GM12875 (cell line): ENCODE measurements at regions not wholly inside any gene's neighbourhood (a gene's known extent, or its start where the extent isn't known, plus 50 kb on each side); places are given as distances from the start of the nearest gene placed in this dataset.
"Not testable (repeated sequence)": the region's sequence is repeated elsewhere in the genome, so short reads cannot be mapped to it uniquely, and the experiment has no call there.

Experiments used
- H3K4me3 ChIP-seq: one replicate; pipeline ENCODE4 v1.5.1; 2011; ENCODE audit warnings: low read depth, low read length, control low read depth
- TF ChIP-seq, protein P1 (sequence below): IDR thresholded peaks from 2 replicates; pipeline ENCODE4 v1.5.1; 2011; ENCODE audit warnings: low read depth, mild to moderate bottlenecking, control low read depth, inconsistent platforms, low read length, moderate library complexity, borderline replicate concordance; ENCODE audit not compliant: insufficient read depth

DNA sequence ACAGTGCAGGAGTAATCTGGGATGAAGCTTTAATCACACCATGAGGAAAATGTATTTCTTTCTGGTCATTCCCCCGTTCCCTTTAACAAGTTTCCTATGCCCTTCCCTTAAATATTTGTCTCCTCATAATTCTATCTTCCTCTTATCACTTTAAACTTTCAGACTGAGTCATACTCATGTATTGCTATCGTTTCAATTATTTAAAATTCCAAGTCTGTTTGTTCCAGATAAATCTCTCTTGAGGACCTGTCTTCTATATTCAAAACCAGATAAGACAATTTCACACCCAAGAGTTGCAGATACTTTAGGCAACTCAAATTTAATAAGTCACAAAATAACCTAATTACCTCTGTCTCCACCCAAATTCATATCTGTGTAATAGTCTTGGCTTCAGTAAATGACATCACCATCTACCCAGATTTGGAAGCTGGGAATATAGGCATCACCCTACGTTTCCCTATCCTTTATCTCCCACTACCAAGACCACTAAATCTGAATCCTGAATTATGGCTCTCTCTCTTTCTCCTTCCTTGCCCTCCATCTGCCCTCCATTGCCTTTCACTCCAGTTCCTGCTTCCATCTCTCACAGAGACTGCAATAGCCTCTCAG lies 220.1 kb downstream of the PYDC2 start:
- H3K4me3 ChIP-seq = no peak overlapping the region
- TF ChIP-seq, protein P1, sequence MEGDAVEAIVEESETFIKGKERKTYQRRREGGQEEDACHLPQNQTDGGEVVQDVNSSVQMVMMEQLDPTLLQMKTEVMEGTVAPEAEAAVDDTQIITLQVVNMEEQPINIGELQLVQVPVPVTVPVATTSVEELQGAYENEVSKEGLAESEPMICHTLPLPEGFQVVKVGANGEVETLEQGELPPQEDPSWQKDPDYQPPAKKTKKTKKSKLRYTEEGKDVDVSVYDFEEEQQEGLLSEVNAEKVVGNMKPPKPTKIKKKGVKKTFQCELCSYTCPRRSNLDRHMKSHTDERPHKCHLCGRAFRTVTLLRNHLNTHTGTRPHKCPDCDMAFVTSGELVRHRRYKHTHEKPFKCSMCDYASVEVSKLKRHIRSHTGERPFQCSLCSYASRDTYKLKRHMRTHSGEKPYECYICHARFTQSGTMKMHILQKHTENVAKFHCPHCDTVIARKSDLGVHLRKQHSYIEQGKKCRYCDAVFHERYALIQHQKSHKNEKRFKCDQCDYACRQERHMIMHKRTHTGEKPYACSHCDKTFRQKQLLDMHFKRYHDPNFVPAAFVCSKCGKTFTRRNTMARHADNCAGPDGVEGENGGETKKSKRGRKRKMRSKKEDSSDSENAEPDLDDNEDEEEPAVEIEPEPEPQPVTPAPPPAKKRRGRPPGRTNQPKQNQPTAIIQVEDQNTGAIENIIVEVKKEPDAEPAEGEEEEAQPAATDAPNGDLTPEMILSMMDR = no peak

DNA sequence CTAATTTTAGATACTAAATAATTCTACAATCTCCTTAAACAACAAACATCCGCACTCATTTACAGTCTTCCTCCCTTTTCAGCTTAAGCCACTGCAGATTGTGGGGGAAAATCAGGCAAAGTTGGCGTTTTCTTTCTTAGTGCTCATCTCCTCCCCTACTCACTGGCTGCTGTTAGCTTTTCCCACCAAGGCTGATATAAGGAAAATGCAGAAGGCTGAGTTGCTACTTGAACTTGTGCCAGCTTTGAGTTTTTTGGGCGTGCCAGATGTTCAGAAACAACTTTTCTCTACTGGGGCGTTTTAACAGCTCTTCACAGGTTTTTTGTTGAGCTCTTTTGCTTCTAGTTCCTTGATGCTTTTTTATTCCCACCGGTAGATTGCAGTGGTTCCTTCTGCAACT lies 222.0 kb downstream of the PYDC2 start:
- no peak overlapping the region for H3K4me3 ChIP-seq

DNA sequence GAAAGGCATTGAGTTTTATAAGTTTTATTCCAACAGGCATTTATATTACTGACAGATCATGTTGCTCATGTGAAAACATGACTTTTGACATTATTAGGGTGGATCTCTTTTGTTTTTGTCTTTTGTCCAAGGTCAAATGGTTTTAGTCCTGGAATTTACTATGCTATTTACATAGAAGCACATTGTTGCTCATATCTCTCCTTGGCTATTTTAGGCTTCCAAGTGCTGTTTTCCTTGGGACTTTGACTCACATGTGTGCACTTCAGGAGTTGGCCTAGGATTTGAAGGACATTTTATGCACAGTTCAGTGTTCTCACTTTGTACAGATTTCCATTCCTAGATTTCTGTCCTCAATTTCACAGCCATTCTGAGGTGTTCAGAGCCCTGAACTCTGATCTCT lies 225.7 kb downstream of the PYDC2 start:
- H3K4me3 ChIP-seq = no peak overlapping the region
- TF ChIP-seq, protein P1 = no peak

More for the DNA sequence above, 222.0 kb downstream of the PYDC2 start:
- TF ChIP-seq, protein P1 = no peak

DNA sequence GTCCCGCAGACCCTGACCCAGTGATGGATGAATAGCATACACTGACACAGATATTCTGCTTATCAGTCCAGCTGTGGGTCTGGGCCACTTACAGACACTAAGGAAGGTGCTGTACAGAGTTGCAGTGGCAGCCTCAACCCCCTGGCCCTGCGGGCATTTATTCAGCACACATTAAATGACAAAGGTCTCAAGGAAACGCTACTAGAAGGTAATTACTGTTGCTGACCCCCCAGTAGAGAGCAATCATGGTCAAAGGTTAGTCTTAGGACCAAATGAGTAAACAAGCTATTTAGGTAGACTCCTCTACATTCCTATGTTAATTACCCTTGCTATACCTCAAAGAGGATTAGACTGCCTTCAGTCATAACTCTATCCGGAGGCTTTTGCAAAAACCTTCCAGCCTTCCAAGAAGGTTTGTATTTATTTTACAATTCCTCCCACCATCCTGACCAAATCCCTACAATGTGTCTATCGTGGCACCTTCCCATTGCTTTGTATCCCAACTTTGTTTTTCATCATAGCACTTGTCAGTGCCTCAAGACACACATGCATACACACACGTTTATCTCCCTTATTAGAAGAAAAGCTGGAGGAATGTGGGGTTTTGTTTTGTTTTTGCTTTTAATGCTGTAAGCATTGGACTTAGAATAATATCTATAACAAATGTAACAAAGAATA lies 227.9 kb downstream of the PYDC2 start:
- no peak overlapping the region for H3K4me3 ChIP-seq
- TF ChIP-seq, protein P1 = no peak

DNA sequence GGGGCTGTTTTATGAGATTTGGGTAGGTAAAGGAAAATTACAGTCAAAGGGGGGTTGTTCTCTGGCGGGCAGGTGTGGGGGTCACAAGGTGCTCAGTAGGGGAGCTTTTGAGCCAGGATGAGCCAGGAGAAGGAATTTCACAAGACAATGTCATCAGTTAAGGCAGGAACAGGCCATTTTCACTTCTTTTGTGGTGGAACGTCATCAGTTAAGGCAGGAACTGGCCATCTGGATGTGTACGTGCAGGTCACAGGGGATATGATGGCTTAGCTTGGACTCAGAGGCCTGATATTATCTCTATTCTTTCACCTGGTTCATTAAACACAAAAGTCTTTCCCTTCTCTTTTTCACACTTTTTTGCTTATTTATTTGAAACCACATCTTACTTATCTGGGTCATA lies 230.2 kb downstream of the PYDC2 start:
- not testable (repeated sequence) for H3K4me3 ChIP-seq

DNA sequence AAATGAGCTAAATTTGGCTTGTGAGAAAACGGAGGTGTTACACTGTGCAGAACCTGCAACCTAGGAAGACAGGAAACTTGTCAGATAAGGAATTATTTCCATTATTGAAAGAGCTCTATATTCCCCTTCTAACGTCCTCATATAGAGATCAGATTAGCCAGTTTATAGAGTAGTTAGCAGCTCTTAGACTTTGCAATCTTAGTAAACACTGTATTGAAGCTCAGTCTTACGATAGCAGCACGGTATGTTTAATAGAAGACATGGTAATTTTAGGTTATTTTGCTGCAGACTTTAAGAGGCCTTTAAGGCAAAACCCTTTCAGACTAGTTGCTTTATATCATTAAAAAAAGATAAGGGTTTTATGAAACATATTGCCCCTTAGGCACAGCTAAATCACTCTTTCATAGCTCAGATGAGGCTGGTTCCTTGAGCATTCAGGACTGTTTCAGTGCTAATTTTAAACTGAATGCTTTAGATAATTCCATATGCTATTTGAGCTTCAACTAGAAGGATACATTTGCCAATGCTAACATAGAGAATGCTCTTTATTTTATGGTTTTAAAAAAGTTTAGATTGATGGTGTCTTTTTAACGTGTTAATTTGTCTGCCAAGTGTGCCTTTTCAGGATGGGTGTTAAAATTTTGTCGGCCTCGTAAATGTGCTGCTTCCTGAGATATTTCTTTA lies 234.3 kb downstream of the PYDC2 start:
- H3K4me3 ChIP-seq = no peak overlapping the region
- TF ChIP-seq, protein P1 = no peak

DNA sequence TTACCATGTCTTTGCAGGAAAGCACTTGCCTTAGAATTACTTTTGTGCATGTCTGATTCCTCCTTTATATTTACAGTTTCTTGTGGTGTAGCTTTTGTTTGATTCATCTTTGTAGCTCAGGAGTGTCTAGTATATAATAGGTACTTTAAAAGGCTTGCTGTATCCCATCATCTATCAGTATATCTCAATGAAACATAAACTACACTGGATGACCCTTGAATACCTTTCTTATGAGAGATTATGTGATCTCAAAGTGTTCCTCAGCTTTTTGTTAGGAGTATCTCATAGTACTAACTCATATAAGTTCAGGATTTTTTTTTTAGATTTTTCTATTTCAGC lies 234.8 kb downstream of the PYDC2 start:
- TF ChIP-seq, protein P1 = no peak
- no peak overlapping the region for H3K4me3 ChIP-seq
